DND-41 (cell line): ENCODE measurements at regions not wholly inside any gene's neighbourhood (a gene's known extent, or its start where the extent isn't known, plus 50 kb on each side); places are given as distances from the start of the nearest gene placed in this dataset.

ENCODE experiments used
- EZH2 ChIP-seq: IDR thresholded peaks from 3 replicates; pipeline ENCODE4 v1.6.1; 2012; ENCODE audit warnings: borderline replicate concordance, low read depth, mild to moderate bottlenecking, moderate library complexity, low read length, inconsistent platforms; ENCODE audit not compliant: severe bottlenecking
- TF ChIP-seq, protein P1 (sequence below): IDR thresholded peaks from 2 replicates; pipeline ENCODE4 v1.5.1; 2012; ENCODE audit warnings: borderline replicate concordance, low read length, moderate library complexity, mild to moderate bottlenecking; ENCODE audit not compliant: poor library complexity, severe bottlenecking; ENCODE audit errors: extremely low read depth

DNA sequence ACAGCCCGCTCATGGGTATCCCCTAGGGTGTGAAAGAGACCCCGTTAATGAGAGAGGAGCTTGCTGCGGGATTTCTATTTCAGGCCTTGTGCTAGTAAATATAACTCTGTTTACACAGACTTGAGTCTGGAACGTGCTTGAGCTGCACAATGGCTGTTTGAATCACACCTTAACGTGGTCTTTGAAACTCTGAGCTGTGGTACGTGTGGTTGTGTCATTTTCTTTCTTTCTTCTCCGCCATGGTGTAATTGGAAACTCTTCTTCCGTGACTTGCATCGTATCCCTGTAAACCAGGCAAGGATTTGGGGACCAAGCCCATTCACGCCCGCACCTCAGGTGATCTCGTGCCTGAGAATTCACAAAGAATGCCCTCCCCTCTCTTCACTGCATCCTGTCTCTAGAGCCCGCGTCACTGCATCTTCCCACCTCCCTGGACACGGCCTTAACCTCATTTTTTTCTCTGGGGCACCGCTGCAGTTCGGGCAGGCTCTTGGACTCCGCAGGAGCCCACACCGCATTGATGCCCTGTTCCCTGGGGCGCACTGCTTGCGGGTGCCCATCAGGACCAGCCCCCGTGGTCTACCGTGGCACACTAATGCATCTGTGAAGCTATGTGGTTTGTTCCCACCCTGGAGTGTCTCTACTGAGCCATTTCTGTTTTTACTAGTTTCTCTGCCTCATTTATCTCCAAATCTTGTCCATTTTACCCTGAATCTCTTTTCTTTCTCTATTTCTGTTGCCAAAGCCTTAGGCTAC lies 78.4 kb upstream of the PARP11 start:
- TF ChIP-seq, protein P1, sequence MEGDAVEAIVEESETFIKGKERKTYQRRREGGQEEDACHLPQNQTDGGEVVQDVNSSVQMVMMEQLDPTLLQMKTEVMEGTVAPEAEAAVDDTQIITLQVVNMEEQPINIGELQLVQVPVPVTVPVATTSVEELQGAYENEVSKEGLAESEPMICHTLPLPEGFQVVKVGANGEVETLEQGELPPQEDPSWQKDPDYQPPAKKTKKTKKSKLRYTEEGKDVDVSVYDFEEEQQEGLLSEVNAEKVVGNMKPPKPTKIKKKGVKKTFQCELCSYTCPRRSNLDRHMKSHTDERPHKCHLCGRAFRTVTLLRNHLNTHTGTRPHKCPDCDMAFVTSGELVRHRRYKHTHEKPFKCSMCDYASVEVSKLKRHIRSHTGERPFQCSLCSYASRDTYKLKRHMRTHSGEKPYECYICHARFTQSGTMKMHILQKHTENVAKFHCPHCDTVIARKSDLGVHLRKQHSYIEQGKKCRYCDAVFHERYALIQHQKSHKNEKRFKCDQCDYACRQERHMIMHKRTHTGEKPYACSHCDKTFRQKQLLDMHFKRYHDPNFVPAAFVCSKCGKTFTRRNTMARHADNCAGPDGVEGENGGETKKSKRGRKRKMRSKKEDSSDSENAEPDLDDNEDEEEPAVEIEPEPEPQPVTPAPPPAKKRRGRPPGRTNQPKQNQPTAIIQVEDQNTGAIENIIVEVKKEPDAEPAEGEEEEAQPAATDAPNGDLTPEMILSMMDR, result no peak
- no peak for TF ChIP-seq EZH2
